ENCODE measurements at regions not wholly inside any gene's neighbourhood (a gene's known extent, or its start where the extent isn't known, plus 50 kb on each side); places are given as distances from the start of the nearest gene placed in this dataset.

- TF ChIP-seq, protein P1, sequence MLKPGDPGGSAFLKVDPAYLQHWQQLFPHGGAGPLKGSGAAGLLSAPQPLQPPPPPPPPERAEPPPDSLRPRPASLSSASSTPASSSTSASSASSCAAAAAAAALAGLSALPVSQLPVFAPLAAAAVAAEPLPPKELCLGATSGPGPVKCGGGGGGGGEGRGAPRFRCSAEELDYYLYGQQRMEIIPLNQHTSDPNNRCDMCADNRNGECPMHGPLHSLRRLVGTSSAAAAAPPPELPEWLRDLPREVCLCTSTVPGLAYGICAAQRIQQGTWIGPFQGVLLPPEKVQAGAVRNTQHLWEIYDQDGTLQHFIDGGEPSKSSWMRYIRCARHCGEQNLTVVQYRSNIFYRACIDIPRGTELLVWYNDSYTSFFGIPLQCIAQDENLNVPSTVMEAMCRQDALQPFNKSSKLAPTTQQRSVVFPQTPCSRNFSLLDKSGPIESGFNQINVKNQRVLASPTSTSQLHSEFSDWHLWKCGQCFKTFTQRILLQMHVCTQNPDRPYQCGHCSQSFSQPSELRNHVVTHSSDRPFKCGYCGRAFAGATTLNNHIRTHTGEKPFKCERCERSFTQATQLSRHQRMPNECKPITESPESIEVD (tag by site-specific recombination; IDR thresholded peaks at IDR 0.05) = no peak
- TF ChIP-seq KLF9 (tag by site-specific recombination; IDR thresholded peaks at IDR 0.05; ENCODE audit: low read depth) (no peak), HOXA7 (CRISPR knock-in tag; IDR thresholded peaks at IDR 0.05; ENCODE audit: borderline replicate concordance) (no peak)
These were observed 247.9 kb downstream of the LURAP1L start (continued) for GRCh38 chr9:13022756-13023155.

- H3K4me3 ChIP-seq (ENCODE audit: low read depth, low read length) = no peak overlapping the region
- no peak for TF ChIP-seq ZNF621 (tag by site-specific recombination; IDR thresholded peaks at IDR 0.05)
- TF ChIP-seq RBAK (tag by site-specific recombination; IDR thresholded peaks at IDR 0.05) = no peak
- TF ChIP-seq KLF8 (tag by site-specific recombination; IDR thresholded peaks at IDR 0.05) = no peak
- no peak for TF ChIP-seq PRDM1 (tag by site-specific recombination; IDR thresholded peaks at IDR 0.05)
- TF ChIP-seq ZFP37 (tag by site-specific recombination; IDR thresholded peaks at IDR 0.05) = no peak
- no peak for TF ChIP-seq HOXC10 (CRISPR knock-in tag; IDR thresholded peaks at IDR 0.05)
- TF ChIP-seq ZNF768 (tag by site-specific recombination; IDR thresholded peaks at IDR 0.05) = no peak
- TF ChIP-seq ZNF37A (tag by site-specific recombination; IDR thresholded peaks at IDR 0.05) = no peak
- no peak for TF ChIP-seq ZNF510 (tag by site-specific recombination; IDR thresholded peaks at IDR 0.05; ENCODE audit: insufficient replicate concordance)
- no peak for TF ChIP-seq ZBTB8A (tag by site-specific recombination; IDR thresholded peaks at IDR 0.05)
- TF ChIP-seq, protein P2, sequence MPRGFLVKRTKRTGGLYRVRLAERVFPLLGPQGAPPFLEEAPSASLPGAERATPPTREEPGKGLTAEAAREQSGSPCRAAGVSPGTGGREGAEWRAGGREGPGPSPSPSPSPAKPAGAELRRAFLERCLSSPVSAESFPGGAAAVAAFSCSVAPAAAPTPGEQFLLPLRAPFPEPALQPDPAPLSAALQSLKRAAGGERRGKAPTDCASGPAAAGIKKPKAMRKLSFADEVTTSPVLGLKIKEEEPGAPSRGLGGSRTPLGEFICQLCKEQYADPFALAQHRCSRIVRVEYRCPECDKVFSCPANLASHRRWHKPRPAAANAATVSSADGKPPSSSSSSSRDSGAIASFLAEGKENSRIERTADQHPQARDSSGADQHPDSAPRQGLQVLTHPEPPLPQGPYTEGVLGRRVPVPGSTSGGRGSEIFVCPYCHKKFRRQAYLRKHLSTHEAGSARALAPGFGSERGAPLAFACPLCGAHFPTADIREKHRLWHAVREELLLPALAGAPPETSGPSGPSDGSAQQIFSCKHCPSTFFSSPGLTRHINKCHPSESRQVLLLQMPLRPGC (tag by site-specific recombination; IDR thresholded peaks at IDR 0.05) = no peak
- no peak for TF ChIP-seq ZNF416 (tag by site-specific recombination; IDR thresholded peaks at IDR 0.05)
- TF ChIP-seq KLF1 (tag by site-specific recombination; IDR thresholded peaks at IDR 0.05) = no peak
- TF ChIP-seq GLI2 (tag by site-specific recombination; IDR thresholded peaks at IDR 0.05; ENCODE audit: borderline replicate concordance, low read depth) = no peak
- no peak for TF ChIP-seq FEZF1 (tag by site-specific recombination; IDR thresholded peaks at IDR 0.05)
- no peaks in the 10 kb centered on the region for H3K36me3 ChIP-seq (ENCODE audit: control insufficient read depth in 2 of 2, insufficient read depth in 1 of 2, low read length in 2 of 2)
- H3K9me3 ChIP-seq (ENCODE audit: control insufficient read depth, insufficient read depth, low read depth, low read length) = no peaks in the 10 kb centered on the region
- CTCF ChIA-PET = interaction anchor here (0.6 to 1.2 kb wide), 2 partner anchors 9 to 1629 kb away, joined by 3 to 4 read pairs; no protein-coding TSS in a partner anchor
- H3K27ac ChIP-seq (ENCODE audit: extremely low read depth, low read depth, low read length) = no peak overlapping the region
- POLR2A ChIA-PET = no interaction called here
- no peaks in the 10 kb centered on the region for H3K4me1 ChIP-seq (ENCODE audit: control insufficient read depth, insufficient read depth, low read length)
These were observed 248.7 kb downstream of the LURAP1L start for GRCh38 chr9:13023498-13023897.

DNA sequence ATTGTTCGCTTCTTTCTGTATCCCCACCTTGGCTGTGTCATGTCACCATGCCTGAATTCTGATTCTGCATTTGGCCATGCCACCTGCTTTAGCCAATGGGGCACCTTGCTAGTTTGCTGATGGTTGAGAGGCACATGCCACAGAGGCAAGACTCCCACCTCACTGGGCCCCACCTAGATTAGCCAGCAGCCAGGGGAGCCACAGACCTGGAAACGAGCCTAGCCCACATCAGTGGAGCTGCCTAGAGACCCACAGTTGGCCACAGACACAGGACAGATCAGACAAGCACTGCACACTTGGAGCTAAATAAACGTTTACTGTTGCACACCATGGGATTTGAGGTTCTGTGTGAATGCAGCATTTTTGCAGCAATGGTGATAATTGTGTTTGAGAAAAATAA, 252.1 kb downstream of the LURAP1L start:
- POLR2A ChIA-PET = no interaction called here
- CTCF ChIA-PET = interaction anchor here (0.6 kb wide), 1 partner anchor 1779 kb away, joined by 3 read pairs; no protein-coding TSS in a partner anchor
- Histone ChIP-seq H3K4me1 (ENCODE audit: control insufficient read depth, insufficient read depth, low read length) (no peaks in the 10 kb centered on the region), H3K9me3 (ENCODE audit: control insufficient read depth, insufficient read depth, low read depth, low read length) (no peaks in the 10 kb centered on the region), H3K36me3 (ENCODE audit: control insufficient read depth in 2 of 2, insufficient read depth in 1 of 2, low read length in 2 of 2) (no peaks in the 10 kb centered on the region), H3K4me3 (ENCODE audit: low read depth, low read length) (no peak overlapping the region), H3K27ac (ENCODE audit: extremely low read depth, low read depth, low read length) (no peak overlapping the region)
- no peak for TF ChIP-seq AEBP2 (tag by site-specific recombination; IDR thresholded peaks at IDR 0.05; ENCODE audit: borderline replicate concordance)
- TF ChIP-seq, protein P3, sequence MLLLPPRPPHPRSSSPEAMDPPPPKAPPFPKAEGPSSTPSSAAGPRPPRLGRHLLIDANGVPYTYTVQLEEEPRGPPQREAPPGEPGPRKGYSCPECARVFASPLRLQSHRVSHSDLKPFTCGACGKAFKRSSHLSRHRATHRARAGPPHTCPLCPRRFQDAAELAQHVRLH (tag by site-specific recombination; IDR thresholded peaks at IDR 0.05) = no peak
- TF ChIP-seq ZNF16 (tag by site-specific recombination; IDR thresholded peaks at IDR 0.05; ENCODE audit: low read depth) = no peak
- no peak for TF ChIP-seq ZXDB (tag by site-specific recombination; IDR thresholded peaks at IDR 0.05)
- TF ChIP-seq RBAK (tag by site-specific recombination; IDR thresholded peaks at IDR 0.05) = no peak
- TF ChIP-seq ZBTB20 (tag by site-specific recombination; IDR thresholded peaks at IDR 0.05) = no peak
- no peak for TF ChIP-seq ZBTB17 (tag by site-specific recombination; IDR thresholded peaks at IDR 0.05)
- TF ChIP-seq HIC1 (tag by site-specific recombination; IDR thresholded peaks at IDR 0.05) = no peak
- no peak for TF ChIP-seq ZBTB8A (tag by site-specific recombination; IDR thresholded peaks at IDR 0.05)
- no peak for TF ChIP-seq ZNF792 (tag by site-specific recombination; IDR thresholded peaks at IDR 0.05)
